D721Med (cell line): ENCODE measurements at regions not wholly inside any gene's neighbourhood (a gene's known extent, or its start where the extent isn't known, plus 50 kb on each side); places are given as distances from the start of the nearest gene placed in this dataset.

ENCODE experiments used
- DNase-seq: peaks from one replicate; pipeline ENCODE4 v3.0.0; 2011; ENCODE audit warnings: low spot score; ENCODE audit not compliant: insufficient read length
- FAIRE-seq: peaks from 2 replicates; lab custom pipeline; 2011; peaks lifted over from hg19 to GRCh38; lab: Jason Lieb, UNC
- CTCF ChIP-seq: IDR thresholded peaks from 2 replicates; pipeline ENCODE4 v1.5.1; 2012; ENCODE audit warnings: mild to moderate bottlenecking, control low read depth; ENCODE audit not compliant: insufficient read depth; ENCODE audit errors: missing control alignments

GRCh38 chr3:29215948-29216347 lies 64.9 kb upstream of the RBMS3 start:
- TF ChIP-seq CTCF = no peak
- FAIRE-seq = no peak
- no peak for DNase-seq

DNA sequence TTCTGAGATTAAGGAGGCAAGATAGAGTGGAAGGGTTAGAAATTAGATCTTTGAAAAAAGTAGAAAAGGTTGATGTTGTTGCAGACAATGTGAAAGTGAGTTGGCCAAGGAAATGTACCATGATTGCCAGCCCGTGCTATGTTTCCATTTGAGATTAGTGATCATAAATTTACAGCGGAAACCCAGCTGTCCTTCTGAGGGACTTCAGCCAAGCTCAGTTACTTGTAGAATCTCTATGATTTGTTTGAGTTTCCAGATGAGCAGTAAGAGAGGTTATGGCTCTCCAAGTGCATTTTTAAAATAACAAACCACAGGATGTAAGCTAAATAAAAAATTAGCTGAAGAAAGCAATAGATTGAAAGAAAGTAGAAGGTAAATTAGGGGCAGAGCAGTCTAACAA lies 54.2 kb upstream of the RBMS3 start:
- no peak for TF ChIP-seq CTCF
- FAIRE-seq (no peak), DNase-seq (no peak)

DNA sequence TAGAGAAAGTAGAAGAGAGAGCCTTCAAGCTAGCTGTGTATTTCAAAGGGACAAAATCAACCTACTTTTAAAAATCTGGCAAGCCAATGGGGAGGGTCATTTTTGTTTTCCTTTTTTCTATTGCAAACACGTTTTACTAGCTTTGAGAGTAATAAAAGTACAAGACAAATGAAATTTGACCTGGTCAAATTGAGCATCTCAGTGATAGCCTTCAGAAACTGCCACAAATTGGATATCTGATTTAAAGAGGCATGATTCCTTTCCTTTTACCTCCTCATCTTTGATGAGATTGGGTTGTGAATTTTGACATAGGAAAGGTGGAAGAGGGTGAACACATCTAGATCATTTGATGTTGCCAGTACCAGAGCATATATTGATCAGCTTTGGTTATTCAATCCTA lies 53.6 kb upstream of the RBMS3 start:
- TF ChIP-seq CTCF = no peak
- no peak for FAIRE-seq
- no peak for DNase-seq
